ENCODE measurements at regions not wholly inside any gene's neighbourhood (a gene's known extent, or its start where the extent isn't known, plus 50 kb on each side); places are given as distances from the start of the nearest gene placed in this dataset.
"Not testable (repeated sequence)": the region's sequence is repeated elsewhere in the genome, so short reads cannot be mapped to it uniquely, and the experiment has no call there.

DNA sequence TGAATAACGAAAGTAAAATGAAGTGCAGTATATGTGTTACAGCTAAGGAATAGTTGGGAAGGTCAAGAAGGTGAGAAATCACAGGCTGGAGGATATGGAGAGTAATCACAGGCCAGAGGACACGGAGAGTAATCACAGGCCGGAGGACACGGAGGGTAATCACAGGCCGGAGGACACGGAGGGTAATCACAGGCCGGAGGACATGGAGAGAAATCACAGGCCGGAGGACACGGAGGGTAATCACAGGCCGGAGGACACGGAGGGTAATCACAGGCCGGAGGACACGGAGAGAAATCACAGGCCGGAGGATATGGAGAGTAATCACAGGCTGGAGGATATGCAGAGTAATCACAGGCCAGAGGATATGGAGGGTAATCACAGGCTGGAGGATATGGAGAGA is 121.8 kb downstream of the BRMS1L start:
- TF ChIP-seq, protein P1, sequence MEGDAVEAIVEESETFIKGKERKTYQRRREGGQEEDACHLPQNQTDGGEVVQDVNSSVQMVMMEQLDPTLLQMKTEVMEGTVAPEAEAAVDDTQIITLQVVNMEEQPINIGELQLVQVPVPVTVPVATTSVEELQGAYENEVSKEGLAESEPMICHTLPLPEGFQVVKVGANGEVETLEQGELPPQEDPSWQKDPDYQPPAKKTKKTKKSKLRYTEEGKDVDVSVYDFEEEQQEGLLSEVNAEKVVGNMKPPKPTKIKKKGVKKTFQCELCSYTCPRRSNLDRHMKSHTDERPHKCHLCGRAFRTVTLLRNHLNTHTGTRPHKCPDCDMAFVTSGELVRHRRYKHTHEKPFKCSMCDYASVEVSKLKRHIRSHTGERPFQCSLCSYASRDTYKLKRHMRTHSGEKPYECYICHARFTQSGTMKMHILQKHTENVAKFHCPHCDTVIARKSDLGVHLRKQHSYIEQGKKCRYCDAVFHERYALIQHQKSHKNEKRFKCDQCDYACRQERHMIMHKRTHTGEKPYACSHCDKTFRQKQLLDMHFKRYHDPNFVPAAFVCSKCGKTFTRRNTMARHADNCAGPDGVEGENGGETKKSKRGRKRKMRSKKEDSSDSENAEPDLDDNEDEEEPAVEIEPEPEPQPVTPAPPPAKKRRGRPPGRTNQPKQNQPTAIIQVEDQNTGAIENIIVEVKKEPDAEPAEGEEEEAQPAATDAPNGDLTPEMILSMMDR (IDR thresholded peaks at IDR 0.05 in 8 of 11, conservative IDR thresholded peaks at IDR 0.05 in 3 of 11), result not testable (repeated sequence)
- not testable (repeated sequence) for TF ChIP-seq POLR2AphosphoS5, POLR2A (IDR thresholded peaks at IDR 0.05)

Measured in spleen (tissue), 7 donors.